H1 (cell line): ENCODE measurements at regions not wholly inside any gene's neighbourhood (a gene's known extent, or its start where the extent isn't known, plus 50 kb on each side); places are given as distances from the start of the nearest gene placed in this dataset.

Experiments used
- CTCF ChIA-PET: fragments of 300-600 bp; sonication (Branson Sonifier 250); formaldehyde crosslinking; loops from one replicate; lab custom pipeline; 2021; ENCODE audit not compliant: partially characterized antibody; lab: Charles Lee
- POLR2A ChIA-PET: fragments of 300-600 bp; sonication (Branson Sonifier 250); formaldehyde crosslinking; loops from one replicate; lab custom pipeline; 2021; ENCODE audit warnings: inconsistent platforms; ENCODE audit not compliant: partially characterized antibody; lab: Charles Lee
- DNase-seq, 2 experiments: peaks; one replicate each; pipeline versions ENCODE4 v3.0.0 to v3.0.0-alpha.2; 2010 to 2022; ENCODE audit warnings: low spot score in 2 of 2, low read depth in 1 of 2, mixed read lengths in 1 of 2
- FAIRE-seq: peaks from 2 replicates; lab custom pipeline; 2011; peaks lifted over from hg19 to GRCh38; lab: Jason Lieb, UNC
- H2AFZ ChIP-seq: 2 replicates; pipeline ENCODE4 v1.8.1; 2012; ENCODE audit warnings: low read length, inconsistent platforms
- H2AK5ac ChIP-seq: 2 replicates; pipeline ENCODE4 v1.6.1; 2013; ENCODE audit warnings: low read depth, low read length
- H2BK120ac ChIP-seq: replicated peaks from 2 replicates; pipeline ENCODE3; 2013; ENCODE audit warnings: low read depth, low read length, inconsistent platforms
- H2BK12ac ChIP-seq: 2 replicates; pipeline ENCODE4 v1.6.1; 2013; ENCODE audit warnings: low read depth, low read length
- H2BK15ac ChIP-seq: 2 replicates; pipeline ENCODE4 v1.6.1; 2013; ENCODE audit warnings: low read length
- H2BK20ac ChIP-seq: 2 replicates; pipeline ENCODE4 v1.6.1; 2013; ENCODE audit warnings: low read length
- H2BK5ac ChIP-seq: 2 replicates; pipeline ENCODE4 v1.6.1; 2013; ENCODE audit warnings: low read depth, low read length
- H3K14ac ChIP-seq: 2 replicates; pipeline ENCODE4 v1.6.1; 2013; ENCODE audit warnings: inconsistent platforms; ENCODE audit not compliant: insufficient read length
- H3K18ac ChIP-seq: 2 replicates; pipeline ENCODE4 v1.6.1; 2013; ENCODE audit warnings: low read length; ENCODE audit errors: extremely low read depth
- H3K23ac ChIP-seq: 2 replicates; pipeline ENCODE4 v1.6.1; 2013; ENCODE audit warnings: inconsistent platforms; ENCODE audit not compliant: insufficient read length
- H3K23me2 ChIP-seq: 2 replicates; pipeline ENCODE4 v1.6.1; 2013; ENCODE audit warnings: low read depth, low read length
- H3K27ac ChIP-seq: 2 replicates; pipeline ENCODE4 v1.6.1; 2011; ENCODE audit warnings: low read depth, low read length, inconsistent platforms
- H3K27me3 ChIP-seq, 4 experiments: replicated peaks in 1 of 4; 1 replicate in 1 of 4; 2 replicates in 3 of 4; pipeline versions ENCODE4 v1.6.1 to v1.8.1; 2011 to 2013; ENCODE audit warnings: low read length in 3 of 4, mild to moderate bottlenecking in 3 of 4, inconsistent platforms in 2 of 4, mixed read lengths in 2 of 4, moderate library complexity in 1 of 4; ENCODE audit not compliant: control insufficient read depth in 3 of 4, insufficient read depth in 3 of 4; ENCODE audit errors: extremely low read depth in 1 of 4
- H3K36me3 ChIP-seq, 4 experiments: 2 replicates each; pipeline versions ENCODE4 v1.6.1 to v1.8.1; 2011 to 2013; ENCODE audit warnings: mild to moderate bottlenecking in 4 of 4, low read length in 3 of 4, moderate library complexity in 2 of 4, control low read depth in 1 of 4, inconsistent platforms in 1 of 4; ENCODE audit not compliant: insufficient read depth in 4 of 4, control insufficient read depth in 2 of 4
- H3K4ac ChIP-seq: replicated peaks from 2 replicates; pipeline ENCODE3; 2013; ENCODE audit warnings: low read length, low read depth, mixed read lengths, inconsistent platforms; ENCODE audit not compliant: insufficient read length
- H3K4me1 ChIP-seq, 4 experiments: replicated peaks in 1 of 4; 1 replicate in 1 of 4; 2 replicates in 3 of 4; pipeline versions ENCODE4 v1.6.1 to v1.8.1; 2011 to 2013; ENCODE audit warnings: low read length in 3 of 4, inconsistent platforms in 2 of 4, mixed read lengths in 1 of 4; ENCODE audit not compliant: insufficient read depth in 4 of 4, control insufficient read depth in 3 of 4
- H3K4me2 ChIP-seq, 2 experiments: 2 replicates each; pipeline versions ENCODE4 v1.6.1 to v1.8.1; 2011 to 2013; ENCODE audit warnings: low read depth in 2 of 2, low read length in 2 of 2, control low read depth in 1 of 2, inconsistent platforms in 1 of 2, mild to moderate bottlenecking in 1 of 2; ENCODE audit not compliant: insufficient read depth in 1 of 2
- H3K4me3 ChIP-seq, 4 experiments: fragments of 200-600, 300-600 bp in 1 of 4; sonication (generic), shearing (Covaris generic), sonication (Bioruptor Twin) in 1 of 4; 2 replicates each; pipeline versions ENCODE4 v1.5.1 to v1.8.1; 2011 to 2016; ENCODE audit warnings: low read length in 4 of 4, low read depth in 3 of 4, control low read depth in 2 of 4, inconsistent platforms in 2 of 4, mild to moderate bottlenecking in 2 of 4, mixed read lengths in 1 of 4, moderate library complexity in 1 of 4; ENCODE audit not compliant: insufficient read depth in 2 of 4; ENCODE audit errors: extremely low read depth in 1 of 4
- H3K56ac ChIP-seq: replicated peaks from 2 replicates; pipeline ENCODE3; 2013; ENCODE audit warnings: low read depth, mild to moderate bottlenecking, mixed read lengths, low read length, inconsistent platforms; ENCODE audit not compliant: insufficient read length
- H3K79me1 ChIP-seq: 2 replicates; pipeline ENCODE4 v1.6.1; 2013; ENCODE audit warnings: low read depth, low read length, control low read depth
- H3K79me2 ChIP-seq, 2 experiments: 2 replicates each; pipeline versions ENCODE4 v1.6.1 to v1.8.1; 2012 to 2013; ENCODE audit warnings: low read length in 2 of 2, mild to moderate bottlenecking in 2 of 2, inconsistent platforms in 1 of 2; ENCODE audit not compliant: insufficient read depth in 2 of 2, control insufficient read depth in 1 of 2
- H3K9ac ChIP-seq, 4 experiments: replicated peaks in 1 of 4; 1 replicate in 1 of 4; 2 replicates in 3 of 4; pipeline versions ENCODE4 v1.6.1 to v1.8.1; 2011 to 2013; ENCODE audit warnings: low read depth in 3 of 4, low read length in 3 of 4, control low read depth in 2 of 4, mild to moderate bottlenecking in 2 of 4, moderate library complexity in 2 of 4, inconsistent platforms in 1 of 4; ENCODE audit errors: extremely low read depth in 1 of 4
- H3K9me3 ChIP-seq, 2 experiments: 2 replicates each; pipeline versions ENCODE4 v1.6.1 to v1.8.1; 2012 to 2013; ENCODE audit warnings: mild to moderate bottlenecking in 2 of 2, moderate library complexity in 2 of 2, control low read depth in 1 of 2, inconsistent platforms in 1 of 2, low read depth in 1 of 2, low read length in 1 of 2, mixed read lengths in 1 of 2; ENCODE audit not compliant: insufficient read depth in 2 of 2
- H4K20me1 ChIP-seq, 2 experiments: replicated peaks in 1 of 2; 2 replicates each; pipeline versions ENCODE3 to v1.8.1; 2011 to 2013; ENCODE audit warnings: inconsistent platforms in 2 of 2, low read length in 2 of 2, mild to moderate bottlenecking in 1 of 2; ENCODE audit not compliant: insufficient read depth in 2 of 2, control insufficient read depth in 1 of 2
- H4K5ac ChIP-seq: 2 replicates; pipeline ENCODE4 v1.6.1; 2013; ENCODE audit warnings: low read length, low read depth, mixed read lengths, inconsistent platforms; ENCODE audit not compliant: insufficient read length
- H4K8ac ChIP-seq: 2 replicates; pipeline ENCODE4 v1.8.0; 2013; ENCODE audit warnings: mild to moderate bottlenecking, moderate library complexity, low read length, inconsistent platforms; ENCODE audit not compliant: insufficient read depth; ENCODE audit errors: extremely low read depth
- H4K91ac ChIP-seq: replicated peaks from 2 replicates; pipeline ENCODE3; 2013; ENCODE audit warnings: low read length, mixed read lengths, inconsistent platforms; ENCODE audit not compliant: insufficient read length
- CHD2 ChIP-seq: IDR thresholded peaks from 2 replicates; pipeline ENCODE4 v1.6.1; 2012; ENCODE audit warnings: low read length, improper control_type of control experiment
- EZH2 ChIP-seq: fragments of 200-600 bp; sonication (generic); IDR thresholded peaks from 2 replicates; pipeline ENCODE4 v1.7.1; 2012; ENCODE audit warnings: low read depth, mild to moderate bottlenecking, moderate library complexity, low read length, inconsistent platforms; ENCODE audit not compliant: severe bottlenecking
- JUND ChIP-seq: IDR thresholded peaks from 2 replicates; pipeline ENCODE4 v1.6.1; 2011; ENCODE audit warnings: mild to moderate bottlenecking, improper control_type of control experiment, low read length
- KDM4A ChIP-seq: IDR thresholded peaks from one replicate; pipeline ENCODE4 v1.7.1; 2012; ENCODE audit warnings: low read depth, mild to moderate bottlenecking, moderate library complexity, low read length, inconsistent platforms; ENCODE audit not compliant: severe bottlenecking
- POU5F1 ChIP-seq: IDR thresholded peaks from 2 replicates; pipeline ENCODE4 v1.6.1; 2011; ENCODE audit warnings: low read depth, mild to moderate bottlenecking, low read length, moderate library complexity
- RFX5 ChIP-seq: IDR thresholded peaks from 2 replicates; pipeline ENCODE4 v1.6.1; 2011; ENCODE audit warnings: low read depth, low read length, improper control_type of control experiment, borderline replicate concordance
- SP2 ChIP-seq: IDR thresholded peaks from 2 replicates; pipeline ENCODE4 v1.6.1; 2012; ENCODE audit warnings: mild to moderate bottlenecking, low read length, inconsistent platforms
- WGBS, 2 experiments: shearing (Covaris generic) in 1 of 2; methylation state at CpG; one replicate each; pipeline versions ENCODE4 v1.1.6 to v1.1.7; 2013 to 2015; ENCODE audit warnings: low lambda C conversion rate in 2 of 2, mixed read lengths in 2 of 2, inconsistent platforms in 1 of 2, low coverage in 1 of 2, missing lambda C conversion rate in 1 of 2; ENCODE audit not compliant: insufficient replicate concordance in 2 of 2, insufficient coverage in 1 of 2, insufficient read length in 1 of 2; ENCODE audit errors: extremely low coverage in 1 of 2, missing lambda C conversion rate in 1 of 2; 5-methylcytosine and 5-hydroxymethylcytosine counted together
- TF ChIP-seq, protein P1 (sequence below): IDR thresholded peaks from 2 replicates; pipeline ENCODE4 v1.6.1; 2012; ENCODE audit warnings: inconsistent platforms
- TF ChIP-seq, protein P2 (sequence below): IDR thresholded peaks from 2 replicates; pipeline ENCODE4 v1.6.1; 2011; ENCODE audit warnings: low read length, improper control_type of control experiment

DNA sequence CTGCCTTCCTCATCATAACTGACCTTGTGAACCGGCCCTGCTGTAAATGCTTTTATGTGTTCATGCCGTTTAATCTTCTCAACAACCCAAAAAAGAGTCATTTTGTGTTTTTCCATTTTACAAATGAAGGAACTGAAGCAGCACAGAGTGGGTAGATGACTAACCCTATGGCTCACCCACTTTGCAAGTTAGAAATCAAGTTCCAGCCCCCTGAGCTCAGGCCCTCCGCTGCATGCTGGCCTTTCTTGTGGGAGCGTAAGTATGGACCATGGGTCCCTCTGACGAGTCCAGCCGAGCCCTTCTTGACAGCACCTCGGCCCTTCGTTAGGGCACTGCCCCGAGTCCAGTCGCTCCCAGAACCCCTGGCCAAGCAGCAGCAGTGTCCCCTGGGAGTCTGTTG, 194.6 kb downstream of the GLI2 start:
- no peak overlapping the region for H2AK5ac ChIP-seq
- H2BK15ac ChIP-seq: no peak overlapping the region
- H2BK120ac ChIP-seq: no peak overlapping the region
- no peak overlapping the region for H3K56ac ChIP-seq
- H2BK12ac ChIP-seq: no peak overlapping the region
- H3K36me3 ChIP-seq: peaks cover 0 to 3% (median 1%) of the 10 kb centered on the region in 4 experiments; a peak in 3 of 8 replicates
- H3K4me1 ChIP-seq: peaks cover 0 to 5% (median 2%) of the 10 kb centered on the region in 4 experiments; a peak in 3 of 7 replicates
- H3K4me3 ChIP-seq: no peak overlapping the region
- POLR2A ChIA-PET: no interaction called here
- no peak overlapping the region for H3K27ac ChIP-seq
- H3K18ac ChIP-seq: no peak overlapping the region
- peak overlapping the region; percentile 57; the same call in 1 of the 2 replicates for H4K8ac ChIP-seq
- no peak overlapping the region for H2BK20ac ChIP-seq
- peaks cover 0 to 9% of the 10 kb centered on the region in 2 experiments; a peak in 1 of 4 replicates for H3K79me2 ChIP-seq
- no peak overlapping the region for H3K23ac ChIP-seq
- no peak overlapping the region for H2BK5ac ChIP-seq
- H4K20me1 ChIP-seq: peaks cover 20 to 28% of the 10 kb centered on the region in 2 experiments
- H2AFZ ChIP-seq: no peak overlapping the region
- DNase-seq (no peak), FAIRE-seq (no peak)
- no peaks in the 10 kb centered on the region for H3K23me2 ChIP-seq
- no peak overlapping the region for H3K4ac ChIP-seq
- WGBS, 2 experiments: 94% methylated on average over 10 of the region's 10 CpGs; no CpG with 5 or more reads in 1 of the 2 experiments
- no peak overlapping the region for H4K5ac ChIP-seq
- no peak overlapping the region for H3K4me2 ChIP-seq
- no peak overlapping the region for H3K9ac ChIP-seq
- TF ChIP-seq, protein P1, sequence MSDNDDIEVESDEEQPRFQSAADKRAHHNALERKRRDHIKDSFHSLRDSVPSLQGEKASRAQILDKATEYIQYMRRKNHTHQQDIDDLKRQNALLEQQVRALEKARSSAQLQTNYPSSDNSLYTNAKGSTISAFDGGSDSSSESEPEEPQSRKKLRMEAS: no peak
- TF ChIP-seq POU5F1 (no peak), EZH2 (no peak), CHD2 (no peak), KDM4A (no peak), RFX5 (no peak), SP2 (no peak), JUND (no peak)
- TF ChIP-seq, protein P2, sequence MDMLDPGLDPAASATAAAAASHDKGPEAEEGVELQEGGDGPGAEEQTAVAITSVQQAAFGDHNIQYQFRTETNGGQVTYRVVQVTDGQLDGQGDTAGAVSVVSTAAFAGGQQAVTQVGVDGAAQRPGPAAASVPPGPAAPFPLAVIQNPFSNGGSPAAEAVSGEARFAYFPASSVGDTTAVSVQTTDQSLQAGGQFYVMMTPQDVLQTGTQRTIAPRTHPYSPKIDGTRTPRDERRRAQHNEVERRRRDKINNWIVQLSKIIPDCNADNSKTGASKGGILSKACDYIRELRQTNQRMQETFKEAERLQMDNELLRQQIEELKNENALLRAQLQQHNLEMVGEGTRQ: no peak
- H3K14ac ChIP-seq: no peak overlapping the region
- peaks cover 0 to 5% of the 10 kb centered on the region in 2 experiments; a peak in 2 of 4 replicates for H3K9me3 ChIP-seq
- H3K27me3 ChIP-seq: no peaks in the 10 kb centered on the region
- peaks cover 11% of the 10 kb centered on the region for H3K79me1 ChIP-seq
- H4K91ac ChIP-seq: no peak overlapping the region
- CTCF ChIA-PET: interaction anchor here (1.3 kb wide), 1 partner anchor 232 kb away, joined by 3 read pairs; no protein-coding TSS in a partner anchor
